ENCODE measurements at regions not wholly inside any gene's neighbourhood (a gene's known extent, or its start where the extent isn't known, plus 50 kb on each side); places are given as distances from the start of the nearest gene placed in this dataset.

DNA sequence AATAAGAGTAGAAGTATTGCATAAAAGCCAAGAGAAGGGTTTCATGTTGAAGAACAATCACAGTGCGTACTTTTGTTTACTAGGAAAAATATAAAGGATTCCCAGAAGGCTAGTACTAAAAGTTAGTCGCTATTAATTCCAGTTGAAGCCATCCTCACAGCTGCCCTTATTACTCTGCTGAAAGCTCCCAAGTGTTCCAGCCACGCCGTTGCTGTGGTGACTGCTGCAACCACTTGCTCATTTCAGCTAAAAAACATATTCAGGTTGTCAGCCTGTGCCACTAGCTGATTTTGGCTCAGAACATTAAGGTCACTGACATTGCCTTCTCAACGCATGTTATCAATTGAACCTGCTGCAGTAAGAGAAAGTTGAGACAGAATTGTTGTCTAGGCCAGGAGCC, 87.1 kb upstream of the FNDC3A start:
- ChIA-PET CTCF (no interaction called here), POLR2A (ENCODE audit: low non-redundant PET) (no interaction called here)
- BruUV-seq (replicated peaks) = no TSS peak
- TF ChIP-seq EZH2 (IDR thresholded peaks at IDR 0.05; ENCODE audit: borderline replicate concordance, low read depth, low read length, poor library complexity, severe bottlenecking) = no peak
- TF ChIP-seq, protein P1, sequence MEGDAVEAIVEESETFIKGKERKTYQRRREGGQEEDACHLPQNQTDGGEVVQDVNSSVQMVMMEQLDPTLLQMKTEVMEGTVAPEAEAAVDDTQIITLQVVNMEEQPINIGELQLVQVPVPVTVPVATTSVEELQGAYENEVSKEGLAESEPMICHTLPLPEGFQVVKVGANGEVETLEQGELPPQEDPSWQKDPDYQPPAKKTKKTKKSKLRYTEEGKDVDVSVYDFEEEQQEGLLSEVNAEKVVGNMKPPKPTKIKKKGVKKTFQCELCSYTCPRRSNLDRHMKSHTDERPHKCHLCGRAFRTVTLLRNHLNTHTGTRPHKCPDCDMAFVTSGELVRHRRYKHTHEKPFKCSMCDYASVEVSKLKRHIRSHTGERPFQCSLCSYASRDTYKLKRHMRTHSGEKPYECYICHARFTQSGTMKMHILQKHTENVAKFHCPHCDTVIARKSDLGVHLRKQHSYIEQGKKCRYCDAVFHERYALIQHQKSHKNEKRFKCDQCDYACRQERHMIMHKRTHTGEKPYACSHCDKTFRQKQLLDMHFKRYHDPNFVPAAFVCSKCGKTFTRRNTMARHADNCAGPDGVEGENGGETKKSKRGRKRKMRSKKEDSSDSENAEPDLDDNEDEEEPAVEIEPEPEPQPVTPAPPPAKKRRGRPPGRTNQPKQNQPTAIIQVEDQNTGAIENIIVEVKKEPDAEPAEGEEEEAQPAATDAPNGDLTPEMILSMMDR (conservative IDR thresholded peaks at IDR 0.05; ENCODE audit: low read depth, low read length) = no peak
- no peak for DNase-seq (ENCODE audit: low spot score)
- H3K9me3 ChIP-seq (ENCODE audit: low read depth, low read length, poor library complexity, severe bottlenecking) = no peaks in the 10 kb centered on the region
- H3K36me3 ChIP-seq (ENCODE audit: insufficient read depth, low read length, poor library complexity, severe bottlenecking) = no peaks in the 10 kb centered on the region
- intact Hi-C loops (cut with micrococcal nuclease; ENCODE audit: unreplicated experiment) = no loop called here
- no peaks in the 10 kb centered on the region for H3K4me1 ChIP-seq (ENCODE audit: insufficient read depth, low read length, poor library complexity, severe bottlenecking)
- H3K27ac ChIP-seq (ENCODE audit: low read depth, low read length, poor library complexity, severe bottlenecking) = no peak overlapping the region
- H3K4me3 ChIP-seq (ENCODE audit: low read depth, low read length, poor library complexity, severe bottlenecking) = no peak overlapping the region
- H3K27me3 ChIP-seq (replicated peaks; ENCODE audit: insufficient read depth, low read depth, low read length, poor library complexity) = no peaks in the 10 kb centered on the region

DNA sequence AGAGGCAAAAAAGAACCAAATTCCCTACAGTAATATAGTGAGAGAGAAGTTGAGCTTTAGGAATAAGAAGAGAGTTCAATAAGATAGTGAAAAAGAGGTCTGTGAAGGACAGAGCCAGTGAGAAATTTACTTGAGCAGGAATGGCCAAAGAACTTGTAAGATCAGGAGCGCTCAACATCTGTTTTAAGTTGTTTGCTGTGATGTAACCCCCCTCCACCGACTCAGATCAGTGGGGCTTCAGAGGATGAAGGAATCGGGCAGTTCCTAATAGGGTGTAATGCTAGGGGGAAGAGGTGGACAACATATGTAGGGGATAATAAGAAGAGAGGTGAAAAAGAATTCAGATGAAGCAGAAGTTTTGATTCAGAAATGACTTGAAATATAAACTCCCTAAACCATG, 85.3 kb upstream of the FNDC3A start:
- Histone ChIP-seq H3K9me3 (ENCODE audit: low read depth, low read length, poor library complexity, severe bottlenecking) (no peaks in the 10 kb centered on the region), H3K4me1 (ENCODE audit: insufficient read depth, low read length, poor library complexity, severe bottlenecking) (no peaks in the 10 kb centered on the region), H3K36me3 (ENCODE audit: insufficient read depth, low read length, poor library complexity, severe bottlenecking) (no peaks in the 10 kb centered on the region), H3K27me3 (replicated peaks; ENCODE audit: insufficient read depth, low read depth, low read length, poor library complexity) (no peaks in the 10 kb centered on the region), H3K27ac (ENCODE audit: low read depth, low read length, poor library complexity, severe bottlenecking) (no peak overlapping the region), H3K4me3 (ENCODE audit: low read depth, low read length, poor library complexity, severe bottlenecking) (no peak overlapping the region)
- ChIA-PET CTCF (no interaction called here), POLR2A (ENCODE audit: low non-redundant PET) (no interaction called here)
- no TSS peak for BruUV-seq (replicated peaks)
- TF ChIP-seq, protein P1 (conservative IDR thresholded peaks at IDR 0.05; ENCODE audit: low read depth, low read length) = no peak
- TF ChIP-seq EZH2 (IDR thresholded peaks at IDR 0.05; ENCODE audit: borderline replicate concordance, low read depth, low read length, poor library complexity, severe bottlenecking) = no peak
- intact Hi-C loops (cut with micrococcal nuclease; ENCODE audit: unreplicated experiment) = no loop called here
- DNase-seq (ENCODE audit: low spot score) = no peak

DNA sequence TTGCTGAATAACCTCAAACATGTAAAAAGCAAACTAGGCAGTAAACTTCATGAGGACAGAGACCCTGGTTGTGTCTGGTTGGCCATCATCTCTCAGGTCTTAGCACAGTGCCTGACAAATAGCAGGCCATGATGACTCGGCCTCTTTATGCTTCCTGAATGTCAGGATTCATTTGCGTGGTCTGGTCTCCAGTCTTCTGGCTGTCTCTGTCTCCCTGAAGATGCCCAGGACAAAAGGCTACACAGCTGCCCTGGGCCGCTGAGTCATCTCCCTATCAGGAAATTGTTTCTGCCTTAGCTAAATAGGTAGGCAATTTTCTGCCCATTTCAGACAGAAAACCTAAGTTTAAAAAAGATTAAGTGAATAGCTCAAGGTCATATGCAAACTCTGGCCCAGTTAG, 84.1 kb upstream of the FNDC3A start:
- Histone ChIP-seq H3K36me3 (ENCODE audit: insufficient read depth, low read length, poor library complexity, severe bottlenecking) (no peaks in the 10 kb centered on the region), H3K27ac (ENCODE audit: low read depth, low read length, poor library complexity, severe bottlenecking) (no peak overlapping the region), H3K4me3 (ENCODE audit: low read depth, low read length, poor library complexity, severe bottlenecking) (no peak overlapping the region), H3K4me1 (ENCODE audit: insufficient read depth, low read length, poor library complexity, severe bottlenecking) (no peaks in the 10 kb centered on the region), H3K27me3 (replicated peaks; ENCODE audit: insufficient read depth, low read depth, low read length, poor library complexity) (no peaks in the 10 kb centered on the region), H3K9me3 (ENCODE audit: low read depth, low read length, poor library complexity, severe bottlenecking) (no peaks in the 10 kb centered on the region)
- BruUV-seq (replicated peaks) = no TSS peak
- POLR2A ChIA-PET (ENCODE audit: low non-redundant PET) = no interaction called here
- DNase-seq (ENCODE audit: low spot score) = no peak
- TF ChIP-seq, protein P1 (conservative IDR thresholded peaks at IDR 0.05; ENCODE audit: low read depth, low read length) = no peak
- TF ChIP-seq EZH2 (IDR thresholded peaks at IDR 0.05; ENCODE audit: borderline replicate concordance, low read depth, low read length, poor library complexity, severe bottlenecking) = no peak
- intact Hi-C loops (cut with micrococcal nuclease; ENCODE audit: unreplicated experiment) = no loop called here
- CTCF ChIA-PET = no interaction called here
